ENCODE measurements at regions not wholly inside any gene's neighbourhood (a gene's known extent, or its start where the extent isn't known, plus 50 kb on each side); places are given as distances from the start of the nearest gene placed in this dataset.

DNA sequence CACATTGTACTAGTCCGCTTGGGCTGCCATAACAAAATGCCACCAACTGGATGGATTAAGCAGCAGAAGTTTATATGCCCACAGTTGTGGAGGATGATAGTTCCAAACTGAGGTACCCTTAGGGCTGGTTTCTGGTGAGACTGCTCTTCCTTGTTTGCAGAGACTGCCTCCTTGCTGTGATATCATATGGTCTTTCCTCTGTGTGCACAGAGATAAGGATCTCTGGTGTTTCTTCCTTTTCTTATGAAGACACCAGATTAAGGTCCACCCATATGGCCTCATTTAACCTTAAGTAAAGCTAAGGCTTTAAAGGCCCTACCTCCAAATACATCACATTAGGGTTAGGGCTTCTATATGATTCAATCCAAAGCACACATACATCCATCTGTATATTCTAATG is 738.2 kb upstream of the GCFC2 start:
- no peak for DNase-seq

DNA sequence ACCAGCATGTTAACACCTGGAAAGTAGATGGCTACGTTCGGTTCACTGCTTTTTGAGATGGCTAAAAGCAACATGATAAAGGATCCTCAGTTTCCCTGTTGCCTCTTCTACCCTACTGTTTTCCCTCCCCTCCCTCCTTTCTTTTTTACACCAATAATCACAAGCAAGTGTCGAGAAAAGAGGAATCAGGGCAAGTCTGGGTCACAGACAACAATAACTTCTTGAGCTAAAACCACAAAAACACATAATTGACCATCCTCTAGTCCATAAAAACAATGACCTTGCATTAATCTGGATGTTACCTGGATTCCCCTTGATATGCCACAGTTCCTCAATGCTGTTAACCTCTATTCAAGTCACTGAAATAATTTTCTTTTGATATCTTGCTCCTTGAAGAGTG is 736.6 kb upstream of the GCFC2 start:
- no peak for DNase-seq

DNA sequence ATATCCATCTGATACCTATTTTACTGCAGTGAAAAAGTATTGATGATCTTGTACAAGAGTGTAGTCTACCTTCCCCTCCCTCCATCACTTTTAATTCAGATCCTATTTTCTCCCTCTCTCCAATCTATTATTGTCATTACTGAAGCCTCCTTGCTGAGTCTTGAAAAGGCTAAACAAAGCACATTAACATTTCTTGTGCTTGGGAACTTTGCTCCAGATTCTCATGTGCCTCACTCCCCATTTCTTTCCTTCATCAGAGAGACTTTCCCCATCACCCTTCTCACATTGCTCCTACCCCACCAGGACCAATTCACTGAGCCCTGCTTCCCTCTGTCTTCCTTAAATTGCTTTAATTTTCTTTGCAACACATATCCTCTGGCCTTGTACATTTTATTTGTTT is 736.2 kb upstream of the GCFC2 start:
- DNase-seq: no peak

DNA sequence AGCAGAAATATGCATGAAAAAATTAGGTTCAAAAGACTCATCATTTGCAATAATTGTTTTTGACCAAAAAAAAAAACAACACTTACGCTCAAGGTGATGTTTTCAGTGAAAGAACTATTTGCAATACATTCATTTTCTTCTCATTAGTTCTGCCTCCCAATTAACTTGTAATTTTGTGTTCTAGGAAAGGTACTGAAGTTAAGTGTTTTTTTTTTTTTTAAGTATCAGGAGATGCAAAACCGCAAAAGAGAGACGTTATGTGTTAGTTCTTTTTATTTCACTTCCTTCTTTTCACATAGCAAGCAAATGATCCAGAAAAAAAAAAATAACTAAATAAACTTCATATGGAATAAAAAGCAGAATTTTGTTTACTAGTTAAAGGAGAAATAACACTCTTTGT is 735.2 kb upstream of the GCFC2 start:
- DNase-seq: no peak

DNA sequence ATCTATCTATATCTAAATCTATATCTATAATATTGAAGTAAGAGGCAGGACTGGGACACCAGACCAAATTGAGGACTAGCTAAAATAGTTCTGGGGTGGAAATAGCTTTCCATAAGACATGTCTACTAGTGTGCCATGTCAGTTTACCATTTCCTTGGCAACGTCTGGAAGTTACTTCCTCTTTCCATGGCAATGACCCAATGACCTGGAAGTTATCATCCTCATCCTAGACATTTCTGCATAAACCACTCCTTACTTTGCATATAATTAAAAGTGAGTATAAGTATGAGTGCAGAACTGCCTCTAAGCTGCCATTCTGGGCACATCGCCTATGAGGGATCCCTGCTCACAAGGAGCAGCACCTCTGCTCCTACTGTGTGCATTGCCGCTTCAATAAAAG is 734.0 kb upstream of the GCFC2 start:
- DNase-seq: no peak

DNA sequence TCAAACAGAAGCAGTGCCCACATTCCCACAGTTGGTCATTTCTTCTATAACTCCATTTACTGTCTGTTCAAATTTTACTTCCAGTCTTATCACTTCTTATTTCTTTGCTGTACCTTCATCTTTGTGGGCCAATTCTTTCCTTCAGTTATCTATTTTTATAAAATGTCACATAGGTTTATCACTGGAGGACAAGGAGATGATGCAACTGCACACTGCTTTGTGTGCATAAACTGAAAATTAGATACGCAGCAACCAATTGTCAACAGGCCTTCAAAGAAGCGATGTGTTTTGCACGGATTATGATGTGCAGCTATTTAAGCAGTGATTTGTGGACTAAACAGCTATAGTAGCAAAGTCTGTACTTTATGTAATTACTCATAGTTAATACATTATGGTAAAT is 726.8 kb upstream of the GCFC2 start:
- no peak for DNase-seq

DNA sequence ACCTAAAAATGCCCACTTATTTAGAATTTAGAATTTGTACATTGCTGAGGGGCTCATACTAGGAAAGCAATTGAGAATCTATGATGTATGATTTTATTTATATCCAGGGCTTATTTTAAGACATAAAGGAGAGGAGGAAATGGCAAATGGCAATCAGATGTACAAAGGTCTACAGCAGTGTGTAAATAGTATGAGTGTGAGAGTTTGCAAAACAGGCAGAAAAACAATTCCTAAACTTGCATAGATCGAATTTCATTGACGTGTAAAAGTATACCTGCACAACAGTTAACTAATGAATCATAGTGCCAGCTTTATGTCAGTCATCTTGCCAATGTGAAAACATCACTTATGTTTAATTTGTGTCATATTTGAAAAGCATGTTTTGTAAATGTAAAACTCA is 718.7 kb upstream of the GCFC2 start:
- DNase-seq: peak; percentile 67

DNA sequence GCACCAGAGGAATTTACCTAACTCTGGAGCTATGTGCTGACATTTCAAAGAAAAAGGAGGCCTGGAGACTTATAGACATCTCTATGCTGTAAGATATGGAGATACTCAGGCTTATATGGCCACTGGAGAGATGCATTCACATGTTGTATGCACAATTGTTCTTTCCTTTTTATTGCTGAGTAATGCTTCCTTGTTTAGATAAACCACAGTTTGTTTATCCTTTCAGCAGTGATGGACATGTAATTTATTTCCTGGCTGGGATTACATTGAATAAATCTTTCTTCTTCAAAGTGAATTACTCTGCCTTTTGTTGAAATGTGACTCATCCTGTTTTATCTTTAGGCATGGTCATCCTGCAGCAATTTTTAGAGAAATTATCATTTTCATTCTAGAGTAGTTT is 716.7 kb upstream of the GCFC2 start:
- DNase-seq: peak; percentile 63

DNA sequence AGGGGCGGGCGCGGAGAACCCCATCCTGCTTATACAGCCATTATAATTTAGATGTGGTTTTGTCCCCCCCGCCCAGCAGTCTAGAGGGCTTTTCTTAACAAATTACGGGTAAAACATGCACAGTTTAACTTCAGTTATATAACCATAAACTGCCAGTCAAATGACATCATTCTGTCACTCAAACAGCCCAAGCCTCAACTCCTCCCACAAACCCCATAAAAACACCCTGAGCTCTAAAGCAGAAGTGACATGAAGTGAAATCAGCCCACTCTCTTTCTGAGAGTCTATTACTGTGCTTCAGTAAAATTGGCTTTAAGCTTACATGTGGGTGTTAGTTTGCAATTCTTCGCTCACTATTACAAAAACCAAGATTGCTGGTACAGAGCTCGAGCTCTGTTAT is 705.1 kb upstream of the GCFC2 start:
- no peak for DNase-seq

DNA sequence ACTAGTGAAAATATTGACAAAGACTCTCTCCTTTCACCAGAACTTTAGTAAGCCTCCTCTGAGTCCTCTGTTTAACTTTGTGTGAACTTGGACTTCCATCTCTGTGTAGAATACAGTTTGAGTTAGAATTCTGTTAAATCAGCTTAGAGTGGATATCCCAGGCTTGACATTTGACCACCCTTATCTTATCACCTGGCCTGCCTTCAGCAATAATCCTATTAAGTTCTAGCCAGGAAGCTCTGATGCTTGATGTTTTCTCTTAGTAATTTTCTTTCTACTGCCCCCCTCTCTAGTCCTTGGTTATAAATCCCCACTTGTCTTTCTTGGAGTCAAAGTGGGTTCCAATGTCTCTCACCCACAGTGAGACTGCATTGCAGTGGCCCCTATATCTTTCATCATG is 702.7 kb upstream of the GCFC2 start:
- DNase-seq: no peak

DNA sequence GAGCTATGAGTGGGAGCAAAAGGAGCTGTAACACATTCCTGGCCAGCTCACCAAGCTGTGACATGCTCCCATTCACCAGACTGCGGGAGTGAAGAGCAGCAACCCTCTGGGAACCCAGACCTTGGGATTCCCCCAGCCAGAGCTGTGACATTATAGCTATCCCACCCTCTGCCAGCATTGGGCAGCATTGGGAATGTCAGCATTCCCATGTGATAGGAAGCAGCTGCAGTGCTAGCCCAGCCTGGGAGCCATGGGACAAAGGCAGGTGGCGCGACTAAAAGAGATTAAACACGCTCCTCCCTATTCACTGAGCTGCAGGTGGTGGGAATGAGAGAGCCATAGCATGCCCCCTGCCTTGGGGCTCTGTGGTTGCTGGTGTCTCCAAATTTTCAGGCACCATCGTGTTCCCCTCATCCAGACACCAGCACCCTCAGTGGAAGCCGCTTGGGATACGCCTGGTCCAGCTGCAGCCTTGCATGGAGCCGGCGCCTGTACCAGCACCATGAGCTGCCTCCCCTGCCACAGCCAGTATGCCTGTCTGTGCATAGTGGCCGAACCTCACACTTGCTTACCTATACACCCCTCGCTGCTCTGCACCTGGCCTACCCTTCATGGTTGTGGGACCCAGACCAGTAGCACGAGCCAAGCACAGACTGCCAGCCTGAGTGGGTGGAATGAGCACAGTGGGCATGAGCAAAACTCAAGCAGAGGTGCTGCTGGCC is 695.6 kb upstream of the GCFC2 start:
- DNase-seq: no peak

DNA sequence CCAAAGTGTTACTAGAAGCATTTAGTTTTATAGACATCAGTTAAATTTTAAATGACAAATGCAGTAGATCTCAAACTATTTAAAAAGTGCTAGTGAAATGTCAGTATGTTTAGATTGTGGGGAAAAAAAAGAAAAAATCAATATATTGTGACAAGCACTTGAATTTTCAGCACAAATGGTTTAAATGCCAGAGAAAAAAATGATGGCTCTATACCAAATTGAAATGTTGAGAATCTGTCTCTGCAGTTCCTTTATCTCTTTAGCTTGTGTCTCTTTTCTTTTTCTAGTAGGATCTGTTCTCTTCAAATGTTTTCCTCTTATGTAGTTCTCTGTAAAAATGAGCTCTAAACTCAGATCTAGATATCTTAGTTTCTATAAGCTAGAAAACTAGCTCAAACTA is 682.6 kb upstream of the GCFC2 start:
- no peak for DNase-seq

DNA sequence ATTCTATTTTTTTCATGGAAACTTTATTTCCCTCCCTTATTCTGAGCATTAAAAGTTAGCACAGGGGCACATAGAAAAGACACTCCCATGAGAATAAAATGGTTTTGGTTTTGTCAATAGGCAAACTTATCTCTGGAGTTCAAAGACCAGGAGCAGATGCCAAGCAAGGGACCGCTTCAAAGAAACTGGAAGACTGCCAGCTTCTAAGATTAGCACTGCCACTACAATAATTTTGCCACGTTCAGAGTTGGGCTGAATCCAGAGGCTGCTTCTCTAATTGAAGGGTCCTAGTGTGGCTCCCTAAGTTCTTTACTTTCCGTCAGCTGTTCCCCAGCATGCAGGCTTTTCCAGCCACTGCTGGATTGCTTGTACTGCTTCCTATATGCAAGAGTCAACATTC is 681.0 kb upstream of the GCFC2 start:
- DNase-seq: no peak

DNA sequence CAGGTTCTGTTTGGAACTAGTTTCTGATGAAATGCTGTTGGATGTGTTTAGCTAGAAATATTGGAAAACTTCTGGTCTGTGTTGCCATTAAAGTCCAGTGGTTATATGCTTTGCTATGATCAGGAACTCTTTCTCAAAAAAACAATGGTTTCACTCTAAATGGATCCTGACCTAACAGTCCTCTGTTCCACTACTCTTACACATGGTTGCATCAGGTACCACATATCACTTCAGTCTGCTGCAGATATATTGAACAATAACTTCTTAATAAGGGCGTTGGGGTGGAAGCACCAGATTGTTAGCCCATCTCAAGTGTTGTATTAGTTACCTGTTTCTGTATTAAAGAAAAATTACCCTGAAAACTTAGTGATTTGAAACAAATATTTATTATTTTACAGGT is 676.6 kb upstream of the GCFC2 start:
- DNase-seq: no peak

DNA sequence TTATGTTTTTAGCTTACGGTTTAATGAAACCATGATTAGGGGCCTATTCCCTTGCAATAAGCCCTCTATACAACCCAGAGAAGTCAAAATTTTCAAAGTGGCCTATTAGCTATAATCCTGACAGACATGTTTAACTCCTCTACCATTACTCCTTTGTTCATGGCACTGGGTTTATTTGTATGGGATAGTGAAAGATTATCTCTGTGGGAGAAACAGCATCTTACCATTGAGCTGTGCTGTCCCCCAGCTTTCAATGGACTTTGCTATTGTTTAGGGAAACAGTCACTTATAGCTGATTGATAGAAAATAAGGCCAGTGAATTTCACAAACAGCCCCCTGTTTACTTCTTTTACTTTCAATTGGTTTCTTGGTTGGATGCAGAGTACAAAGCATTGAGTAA is 675.2 kb upstream of the GCFC2 start:
- no peak for DNase-seq

DNA sequence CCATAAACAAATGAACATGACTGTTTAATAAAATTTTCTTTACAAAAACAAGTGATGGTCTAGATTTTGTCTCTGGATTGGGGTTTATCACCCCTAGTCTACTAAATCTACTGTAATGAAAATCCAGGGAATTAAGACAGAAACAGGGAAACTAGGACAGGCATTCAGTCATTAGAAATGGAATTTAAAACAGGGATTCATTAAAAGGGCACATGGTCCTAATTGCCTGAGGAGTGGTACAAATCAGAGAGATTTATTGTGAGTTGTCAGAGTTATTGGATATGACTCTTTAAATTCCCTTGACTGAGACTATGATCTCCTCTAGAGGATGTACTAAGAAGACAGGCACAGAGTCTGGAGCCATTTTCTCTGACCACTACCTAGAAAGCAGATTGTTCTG is 670.9 kb upstream of the GCFC2 start:
- DNase-seq: no peak

DNA sequence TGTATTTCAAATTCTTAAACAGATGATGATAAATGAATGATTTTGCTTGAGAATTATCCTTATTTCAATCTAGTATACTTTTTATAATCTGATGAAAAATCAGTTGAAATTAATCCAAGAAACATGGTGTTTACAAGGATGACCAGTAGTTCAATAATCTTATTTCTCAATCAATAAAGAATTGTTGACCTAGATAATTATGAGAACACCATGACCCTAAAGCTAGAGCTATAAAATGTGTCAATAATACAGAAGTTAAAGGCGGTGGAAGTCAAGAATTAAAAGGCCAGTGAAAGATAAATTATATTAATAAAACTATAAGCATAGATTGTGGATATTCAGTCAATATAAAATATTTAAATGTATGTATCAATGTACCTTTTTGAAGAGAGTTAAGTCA is 667.4 kb upstream of the GCFC2 start:
- DNase-seq: no peak

DNA sequence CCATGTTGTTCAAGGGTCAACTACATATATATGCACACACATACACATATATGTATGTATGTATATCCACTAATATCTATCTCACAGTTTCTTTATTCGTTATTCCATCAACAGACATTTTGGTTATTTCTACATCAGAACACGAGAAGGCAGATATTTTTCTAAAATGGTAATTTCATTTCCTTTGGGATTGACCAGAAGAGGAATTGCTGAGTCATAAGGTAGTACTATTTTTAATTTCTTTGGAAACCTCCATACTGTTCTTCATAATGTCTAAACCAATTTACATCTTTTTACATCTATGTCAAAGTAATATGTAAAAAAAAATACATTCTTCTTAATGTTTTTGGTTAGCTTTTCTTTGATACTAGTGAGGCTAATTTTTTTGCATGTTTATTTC is 630.7 kb upstream of the GCFC2 start:
- no peak for DNase-seq

DNA sequence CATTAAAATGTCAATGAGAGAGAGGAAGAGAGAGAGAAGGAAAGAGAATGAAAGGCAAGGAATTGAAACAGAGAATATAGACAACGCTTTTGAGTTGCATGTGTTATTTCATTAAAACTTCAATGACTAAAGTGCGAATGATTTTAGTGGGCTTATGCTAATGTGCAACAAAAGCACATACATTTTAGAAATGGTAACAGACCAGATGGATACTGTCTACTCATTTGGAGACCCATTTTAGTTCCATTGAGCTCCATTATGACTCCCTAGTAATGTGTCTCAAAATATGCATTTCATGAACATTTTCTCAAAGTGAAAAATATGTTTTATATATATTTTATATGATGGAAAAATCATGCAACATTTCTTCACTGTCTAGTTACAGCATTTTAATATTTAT is 622.2 kb upstream of the GCFC2 start:
- DNase-seq: no peak

DNA sequence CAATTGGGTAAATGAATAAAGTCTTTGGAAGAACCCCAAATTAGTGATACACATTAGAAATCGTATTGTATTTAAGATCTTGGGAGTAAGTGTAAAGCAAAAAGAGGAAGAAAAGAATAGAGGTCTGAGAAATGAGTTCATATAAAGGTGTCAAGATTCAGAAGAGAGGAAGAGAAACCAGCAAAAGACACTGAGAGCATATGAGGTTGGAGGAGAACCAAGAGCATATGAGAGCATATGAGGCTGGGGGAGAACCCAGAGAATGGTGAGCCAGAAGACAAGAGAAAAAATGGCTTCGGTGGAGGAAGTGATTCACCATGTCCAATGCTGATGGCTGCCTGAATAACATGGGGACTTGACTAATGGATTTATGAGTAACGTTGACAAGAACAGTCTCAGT is 620.1 kb upstream of the GCFC2 start:
- DNase-seq: no peak

DNA sequence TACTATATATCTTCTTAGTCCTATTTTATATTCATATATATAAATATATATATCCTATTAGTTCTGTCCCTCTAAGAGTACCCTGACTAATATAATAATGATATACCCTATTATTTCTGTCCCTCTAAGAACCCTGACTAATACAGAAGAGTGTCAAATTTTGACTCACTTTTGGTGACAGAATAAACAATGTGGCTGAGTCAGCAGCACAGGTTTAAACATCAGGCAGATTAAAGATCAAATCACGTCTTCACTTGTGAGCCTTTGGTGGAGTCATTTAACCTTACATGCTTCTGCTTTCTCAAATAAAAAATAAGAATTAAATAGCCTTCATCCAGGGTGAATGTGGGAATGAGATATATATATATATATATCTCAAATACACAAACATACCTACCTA is 615.9 kb upstream of the GCFC2 start:
- DNase-seq: no peak

DNA sequence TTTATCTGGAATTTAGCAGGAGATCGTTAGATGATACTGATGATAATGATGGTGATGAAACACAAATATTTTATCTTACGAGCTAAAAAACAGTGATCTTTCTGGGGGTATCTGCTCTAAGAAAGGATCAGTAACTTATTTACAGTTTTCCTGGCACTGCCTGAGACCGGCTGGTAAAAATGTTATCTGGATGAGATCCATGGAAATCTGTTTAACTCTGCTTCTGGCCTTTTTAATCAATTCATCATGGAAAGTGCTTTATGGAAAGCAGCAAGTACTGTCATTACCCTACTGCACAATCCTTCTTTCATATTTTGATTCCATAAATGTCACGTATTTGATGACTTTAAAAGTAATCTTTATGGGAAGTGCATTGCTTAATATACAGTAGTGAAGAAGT is 612.7 kb upstream of the GCFC2 start:
- no peak for DNase-seq

DNA sequence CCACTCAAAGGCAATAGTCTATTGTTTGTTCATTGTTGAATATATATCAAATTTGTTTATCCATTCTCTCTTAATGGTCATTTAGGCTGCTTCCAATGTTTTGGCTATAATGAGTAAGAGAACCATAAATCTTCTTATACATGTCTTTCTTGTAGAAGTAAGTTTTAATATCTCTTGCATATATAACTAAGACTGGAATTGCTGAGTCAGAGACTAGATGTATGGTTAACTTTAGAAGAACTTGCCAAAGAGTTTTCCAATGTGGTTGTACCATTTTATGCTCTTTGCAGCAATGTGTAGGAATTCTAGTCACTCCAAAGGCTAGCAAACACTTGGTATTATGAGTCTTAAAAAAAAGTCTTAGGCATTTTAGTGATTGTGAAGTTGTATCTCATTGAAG is 610.0 kb upstream of the GCFC2 start:
- DNase-seq: no peak

DNA sequence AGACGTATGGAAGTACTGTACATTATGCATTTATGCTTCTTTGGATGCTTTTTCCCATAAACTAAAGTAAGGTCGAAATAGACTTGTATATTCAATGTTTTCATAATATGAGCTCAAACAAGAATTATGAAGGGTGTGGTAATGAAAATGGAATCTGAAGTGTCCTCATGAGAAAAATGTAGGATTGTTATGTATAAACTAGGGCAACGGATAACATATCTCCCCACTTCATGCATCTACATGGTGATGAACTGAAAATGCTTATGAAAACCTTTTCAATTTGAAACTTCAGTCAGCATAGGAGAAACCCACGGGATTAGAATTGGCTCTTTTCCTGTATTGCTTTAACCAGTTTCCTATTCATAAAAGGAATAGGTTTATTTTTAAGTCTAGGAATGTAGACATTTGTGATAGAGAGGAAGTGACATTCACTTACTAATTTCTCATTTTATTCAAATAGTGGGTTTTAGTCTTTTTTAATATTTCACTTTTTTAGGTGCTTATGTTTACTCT is 608.2 kb upstream of the GCFC2 start:
- no peak for DNase-seq

DNA sequence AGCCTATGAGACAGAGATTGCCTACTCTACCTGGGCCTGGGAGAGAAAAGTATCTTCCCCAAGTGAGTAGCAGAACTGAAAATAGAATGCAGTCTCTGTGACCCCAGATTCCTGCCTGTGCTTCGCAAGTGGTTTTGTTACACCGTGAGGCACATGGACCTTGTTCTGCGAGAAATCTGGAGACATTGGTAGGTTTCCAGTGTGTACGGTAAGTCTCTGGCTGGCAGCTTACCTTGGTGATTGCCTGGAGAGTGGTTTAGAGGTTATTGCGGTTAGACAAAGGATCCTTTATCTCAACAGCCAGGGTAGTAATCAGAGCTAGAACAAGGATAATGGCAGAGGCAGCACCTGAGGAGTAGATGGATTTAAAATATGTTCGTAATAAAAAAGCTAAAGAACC is 606.0 kb upstream of the GCFC2 start:
- DNase-seq: no peak
